ENCODE measurements at regions not wholly inside any gene's neighbourhood (a gene's known extent, or its start where the extent isn't known, plus 50 kb on each side); places are given as distances from the start of the nearest gene placed in this dataset.

GRCh38 chr18:53800171-53800570, 424.3 kb downstream of the MBD2 start:
- H3K79me1 ChIP-seq (ENCODE audit: insufficient read depth, low read depth, low read length, poor library complexity, severe bottlenecking) = no peaks in the 10 kb centered on the region
- H2BK5ac ChIP-seq (ENCODE audit: insufficient read length, low read length) = no peak overlapping the region
- H4K20me1 ChIP-seq (ENCODE audit: control insufficient read depth, insufficient read depth, insufficient read length) = no peaks in the 10 kb centered on the region
- no peak overlapping the region for H4K5ac ChIP-seq (ENCODE audit: insufficient read length, low read depth, low read length)
- no peak overlapping the region for H3K18ac ChIP-seq (ENCODE audit: insufficient read length, low read depth, low read length)
- no peaks in the 10 kb centered on the region for H3K4me1 ChIP-seq (ENCODE audit: insufficient read depth, low read length)
- TF ChIP-seq CTCF (conservative IDR thresholded peaks at IDR 0.05) = no peak
- no peak overlapping the region for H2BK12ac ChIP-seq (ENCODE audit: insufficient read length, low read depth, low read length)
- DNase-seq = no peak
- no peak overlapping the region for H4K91ac ChIP-seq (ENCODE audit: insufficient read length, low read depth, low read length)
- no peak overlapping the region for H2BK20ac ChIP-seq (ENCODE audit: low read depth, low read length, poor library complexity, severe bottlenecking)
- no peak overlapping the region for H4K8ac ChIP-seq (replicated peaks; ENCODE audit: insufficient read length, low read depth, low read length)
- no peak overlapping the region for H2BK15ac ChIP-seq (ENCODE audit: low read depth, low read length)
- Mint-ChIP-seq H3K27ac (no peak overlapping the region), H3K27me3 (ENCODE audit: low read depth) (no peaks in the 10 kb centered on the region), H3K4me3 (no peak overlapping the region), H3K4me1 (peaks cover 0 to 3% of the 10 kb centered on the region in 2 experiments; a peak in 2 of 4 replicates), H3K36me3 (ENCODE audit: insufficient read depth in 1 of 3, low read depth in 3 of 3) (peaks cover 0 to under 1% (median 0%) of the 10 kb centered on the region in 3 experiments; a peak in 1 of 7 replicates), H3K9me3 (peaks cover 0 to 5% of the 10 kb centered on the region in 2 experiments; a peak in 2 of 5 replicates)
- no peaks in the 10 kb centered on the region for H3K27me3 ChIP-seq (ENCODE audit: insufficient read depth, low read length)
- H3K9ac ChIP-seq (ENCODE audit: extremely low read depth, insufficient read length, low read length) = no peak overlapping the region
- no peak overlapping the region for H3K23ac ChIP-seq (ENCODE audit: insufficient read length, low read depth, low read length)
- H2BK120ac ChIP-seq (ENCODE audit: low read depth, low read length, poor library complexity, severe bottlenecking) = no peak overlapping the region
- WGBS (ENCODE audit: extremely low coverage, insufficient read length, low lambda C conversion rate) = no CpG with 5 or more reads among the region's 2 CpGs
- no peaks in the 10 kb centered on the region for H3K9me3 ChIP-seq (ENCODE audit: control insufficient read depth, low read depth, low read length)
- H3K27ac ChIP-seq (ENCODE audit: insufficient read length, low read depth, low read length) = no peak overlapping the region
- H3K23me2 ChIP-seq (ENCODE audit: insufficient read length, low read depth, low read length, poor library complexity, severe bottlenecking) = no peaks in the 10 kb centered on the region
- H3K14ac ChIP-seq (ENCODE audit: insufficient read depth, low read length) = no peak overlapping the region
- no peak overlapping the region for H3K4me2 ChIP-seq (ENCODE audit: insufficient read depth, insufficient read length, low read length)
- no peaks in the 10 kb centered on the region for H3K79me2 ChIP-seq (ENCODE audit: insufficient read depth, low read length)
- no peak overlapping the region for H2AK5ac ChIP-seq (ENCODE audit: insufficient read length, low read length)
- no peak overlapping the region for H3K56ac ChIP-seq (ENCODE audit: insufficient read length, low read depth, low read length)
- H3K4ac ChIP-seq (ENCODE audit: low read depth, low read length) = no peak overlapping the region
- H2AFZ ChIP-seq (ENCODE audit: low read length) = no peak overlapping the region
- no peak overlapping the region for H3T11ph ChIP-seq (ENCODE audit: low read length)

Data from H9 (cell line).